HG03097 (cell line): ENCODE measurements at regions not wholly inside any gene's neighbourhood (a gene's known extent, or its start where the extent isn't known, plus 50 kb on each side); places are given as distances from the start of the nearest gene placed in this dataset.
"Not testable (repeated sequence)": the region's sequence is repeated elsewhere in the genome, so short reads cannot be mapped to it uniquely, and the experiment has no call there.

ENCODE experiments used
- ATAC-seq: cut with Tn5 transposase; IDR thresholded peaks from one replicate; pipeline ENCODE4 v1.9.1; 2021; ENCODE audit not compliant: unreplicated experiment, low FRiP score

DNA sequence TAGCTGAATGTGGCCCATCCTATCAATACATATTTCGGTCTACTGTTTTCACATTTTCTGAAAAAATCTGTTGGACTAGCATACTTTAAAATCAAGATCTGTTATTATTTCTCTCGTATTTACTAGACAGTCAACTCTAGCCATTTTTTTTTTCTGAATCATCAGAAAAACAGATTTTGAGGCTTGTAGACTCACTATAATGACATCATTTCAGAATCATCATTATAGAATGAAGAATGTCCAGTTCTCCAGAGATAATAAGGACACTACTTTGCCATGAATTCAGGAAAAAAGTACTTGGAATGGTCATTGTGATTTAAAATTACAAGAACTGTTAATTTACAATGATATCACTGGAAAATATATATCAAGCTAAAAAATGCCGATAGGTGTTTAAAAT is 589.8 kb downstream of the KCNH5 start:
- no peak for ATAC-seq

DNA sequence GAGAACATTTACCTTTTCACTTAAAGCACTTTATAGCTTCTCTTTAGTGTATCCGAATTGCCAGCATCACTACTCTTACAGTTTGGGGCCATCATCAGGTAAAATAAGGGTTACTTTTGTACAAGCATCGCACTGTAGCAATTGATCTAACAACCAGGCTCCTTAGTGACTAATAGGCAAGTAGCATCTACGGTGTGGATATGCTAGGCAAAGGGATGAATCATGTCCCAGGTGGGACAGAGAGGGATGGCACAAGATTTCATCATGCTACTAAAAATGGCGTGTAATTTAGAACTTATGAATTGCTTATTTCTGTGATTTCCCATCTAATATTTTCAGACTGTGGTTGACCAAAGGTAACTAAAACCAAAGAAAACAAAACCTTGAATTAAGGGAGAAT is 582.3 kb downstream of the KCNH5 start:
- no peak for ATAC-seq

DNA sequence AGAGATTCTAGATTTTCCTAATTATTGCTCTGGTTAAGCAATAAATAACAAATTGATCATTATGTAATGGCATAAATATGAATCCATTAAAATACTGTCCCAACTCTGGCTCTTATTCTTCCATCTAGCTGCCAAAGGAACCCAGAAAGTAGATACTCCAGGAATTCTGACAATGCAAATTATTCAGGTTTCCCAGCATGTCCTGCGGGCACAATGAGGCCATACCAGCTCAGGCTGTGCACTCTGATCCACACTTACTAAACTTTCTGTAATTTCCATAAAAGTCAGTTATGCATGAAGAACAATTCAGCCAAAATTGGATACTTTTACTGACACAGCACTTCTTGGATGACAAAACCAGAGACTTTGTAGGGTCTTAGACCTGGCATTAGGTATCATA is 576.3 kb downstream of the KCNH5 start:
- no peak for ATAC-seq

DNA sequence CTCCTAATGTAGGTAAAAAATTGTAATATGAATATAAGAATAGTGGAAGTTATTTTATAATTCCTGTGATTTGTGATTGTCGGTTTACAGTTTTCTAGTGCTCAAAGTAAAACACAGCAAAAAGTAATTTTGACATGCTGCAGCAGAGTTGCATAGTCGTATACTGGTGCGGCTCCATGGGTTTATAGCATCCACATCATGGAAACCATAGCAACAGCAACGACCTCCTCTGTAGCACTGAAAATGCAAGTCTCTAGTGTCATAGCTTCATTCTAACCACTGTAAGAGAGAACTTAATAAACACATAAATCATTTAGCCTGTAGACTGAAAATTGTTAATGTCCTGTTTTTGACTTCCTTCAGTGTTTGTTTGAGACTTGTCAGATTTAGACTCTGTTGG is 574.3 kb downstream of the KCNH5 start:
- no peak for ATAC-seq

DNA sequence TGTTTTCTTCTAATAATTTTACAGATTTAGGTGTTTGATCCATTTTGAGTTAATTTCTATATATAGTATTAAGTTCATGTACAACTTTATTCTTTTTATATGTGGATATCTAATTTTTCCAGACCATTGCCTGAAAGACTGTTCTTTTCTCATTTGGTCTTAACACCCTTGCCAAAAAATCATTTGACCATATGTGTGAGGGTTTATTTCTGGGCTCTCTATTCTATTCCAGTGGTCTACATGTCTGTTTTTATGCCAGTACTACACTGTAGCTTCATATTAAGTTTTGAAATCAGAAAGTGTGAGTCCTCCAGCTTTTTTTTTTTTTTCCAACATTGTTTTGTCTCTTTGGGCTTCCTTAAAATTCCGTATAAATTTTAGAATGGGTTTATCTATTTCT is 554.1 kb downstream of the KCNH5 start:
- ATAC-seq: no peak

DNA sequence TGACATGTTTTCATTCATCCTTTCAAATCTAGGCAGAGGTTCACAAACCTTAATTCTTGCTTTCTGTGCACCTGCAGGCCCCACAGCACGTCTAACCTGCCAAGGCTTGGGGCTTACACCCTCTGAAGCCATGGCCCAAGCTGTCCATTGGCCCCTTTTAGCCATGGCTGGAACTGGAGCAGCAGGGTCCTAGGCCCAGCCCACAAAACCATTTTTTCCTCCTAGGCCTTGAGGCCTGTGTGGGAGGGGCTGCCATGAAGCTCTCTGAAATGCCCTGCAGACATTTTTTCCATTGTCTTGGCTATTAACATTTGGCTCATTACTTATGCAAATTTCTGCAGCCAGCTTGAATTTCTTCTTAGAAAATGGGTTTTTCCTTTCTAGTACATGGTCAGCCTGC is 547.5 kb downstream of the KCNH5 start:
- ATAC-seq: no peak

DNA sequence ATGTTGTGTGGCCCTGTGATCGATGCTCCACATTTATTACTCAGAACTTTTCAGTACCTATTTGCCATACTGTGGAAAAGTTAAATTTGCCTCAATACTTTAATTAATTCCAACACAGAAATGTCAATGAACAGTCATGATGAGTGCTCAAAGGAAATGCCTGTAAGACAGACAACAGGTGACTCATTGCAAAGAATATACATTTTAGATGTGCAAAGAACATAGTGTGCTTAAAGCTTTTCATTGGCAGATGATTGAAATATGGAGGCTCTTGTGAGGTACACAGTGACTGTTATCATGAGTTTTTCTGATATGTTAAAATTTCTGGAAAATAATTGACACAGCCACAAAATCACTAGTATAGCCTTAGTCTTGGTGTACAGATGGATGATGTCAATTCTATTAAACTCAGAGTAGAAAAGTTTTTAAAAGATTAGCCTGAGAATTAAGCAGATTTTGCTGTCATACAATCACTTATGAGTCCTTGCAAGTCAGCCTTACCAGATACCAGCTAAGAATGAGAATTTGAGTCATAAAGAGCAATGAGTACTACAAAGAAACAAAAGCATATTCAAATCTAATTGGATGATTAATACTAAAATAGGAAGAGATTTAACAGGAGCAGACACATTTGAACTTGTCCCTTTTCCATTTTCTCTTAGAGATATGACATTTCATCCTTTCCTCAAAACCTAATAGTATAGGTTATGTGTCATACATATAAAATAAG is 544.1 kb downstream of the KCNH5 start:
- no peak for ATAC-seq

DNA sequence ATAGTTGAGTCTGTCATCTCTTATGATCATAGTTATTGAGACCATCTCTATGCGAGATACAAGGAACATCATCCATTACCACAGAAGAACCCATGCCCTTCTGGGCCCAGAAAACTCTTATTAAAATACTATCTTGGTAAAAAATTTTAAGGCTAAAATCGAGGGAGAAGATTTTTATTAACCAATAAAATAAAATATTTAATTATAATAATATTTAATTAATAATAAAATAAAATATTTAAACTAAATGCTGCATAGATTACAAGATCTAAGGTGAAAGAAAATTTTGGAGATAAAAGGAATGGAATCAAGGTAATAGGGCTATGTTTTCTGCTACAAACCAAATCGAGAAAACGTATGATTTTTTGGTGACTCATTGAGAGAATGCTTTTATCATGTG is 540.2 kb downstream of the KCNH5 start:
- ATAC-seq: no peak

DNA sequence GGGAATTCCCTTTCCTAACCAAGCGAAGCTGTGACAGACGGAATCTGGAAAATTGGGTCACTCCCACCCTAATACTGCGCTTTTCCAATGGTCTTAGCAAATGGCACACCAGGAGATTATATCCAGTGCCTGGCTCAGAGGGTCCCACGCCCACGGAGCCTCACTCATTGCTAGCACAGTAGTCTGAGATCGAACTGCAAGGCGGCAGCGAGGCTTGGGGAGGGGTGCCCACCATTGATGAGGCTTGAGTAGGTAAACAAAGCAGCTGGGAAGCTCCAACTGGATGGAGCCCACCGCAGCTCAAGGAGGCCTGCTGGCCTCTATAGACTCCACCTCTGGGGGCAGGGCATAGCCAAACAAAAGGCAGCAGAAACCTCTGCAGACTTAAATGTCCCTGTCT is 523.9 kb downstream of the KCNH5 start:
- ATAC-seq: not testable (repeated sequence)

DNA sequence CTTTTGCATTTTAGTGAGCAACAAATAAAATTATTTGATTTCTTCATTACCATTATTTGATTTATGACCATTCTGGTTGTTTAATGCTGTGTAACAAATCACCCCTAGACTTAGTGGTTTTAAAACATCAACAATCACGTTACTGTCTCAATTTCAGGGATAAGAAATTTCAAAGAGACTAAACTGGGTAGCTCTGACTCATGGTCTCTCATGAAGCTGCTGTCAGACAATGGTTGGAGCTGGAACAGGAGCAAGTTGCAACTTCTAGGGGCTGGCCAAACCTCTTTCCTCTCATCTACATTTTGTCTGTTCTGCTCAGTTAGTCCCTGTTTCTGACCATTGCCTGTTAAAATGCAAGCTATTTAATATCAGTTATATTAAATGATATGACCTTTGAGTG is 517.0 kb downstream of the KCNH5 start:
- no peak for ATAC-seq

DNA sequence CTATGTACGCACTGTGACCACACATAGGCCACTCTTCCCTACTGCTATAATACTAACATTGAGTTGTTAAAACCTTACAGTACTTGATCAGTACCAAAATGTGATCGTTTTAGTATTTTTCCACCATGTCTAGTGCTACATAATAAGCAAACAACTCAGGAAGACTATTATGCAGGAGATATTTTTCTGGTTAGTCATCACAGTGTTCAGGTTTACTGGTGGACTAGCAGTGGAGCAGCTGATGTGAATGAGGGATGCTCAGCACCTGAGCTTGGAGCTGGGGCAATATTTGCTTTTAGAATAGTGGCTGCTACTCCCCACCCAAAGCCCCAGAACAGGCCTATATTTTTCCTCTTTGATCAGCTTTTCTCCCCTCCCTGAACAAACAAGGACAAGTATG is 513.1 kb downstream of the KCNH5 start:
- no peak for ATAC-seq

DNA sequence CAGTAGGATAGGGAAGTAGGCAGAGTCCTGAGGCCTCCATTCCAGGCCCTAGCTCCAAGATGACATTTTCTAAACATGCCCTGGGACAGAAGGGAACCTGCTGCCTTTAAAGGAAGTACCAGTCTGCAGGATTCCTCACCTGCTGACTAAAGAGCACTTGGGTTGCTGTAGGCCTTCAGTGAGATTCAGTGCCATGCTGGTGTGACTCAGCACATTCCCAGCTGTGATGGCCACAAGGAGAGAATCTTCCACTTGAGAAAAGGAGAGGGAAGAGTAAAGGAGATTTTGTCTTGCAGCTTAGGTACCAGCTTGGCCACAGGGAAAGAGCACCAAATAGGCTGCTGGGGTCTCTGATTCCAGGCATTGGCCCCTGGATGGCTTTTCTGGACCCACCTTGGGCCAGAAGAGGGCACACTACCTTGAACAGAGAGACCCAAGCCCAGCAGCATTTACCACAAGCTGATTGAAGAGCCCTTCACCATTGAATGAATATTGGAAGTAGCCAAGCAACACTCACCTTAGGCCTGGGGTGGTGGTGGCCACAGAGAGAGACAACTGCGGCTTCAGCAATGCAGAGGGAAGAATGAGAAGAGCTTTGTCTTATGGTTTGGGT is 498.3 kb downstream of the KCNH5 start:
- ATAC-seq: no peak

DNA sequence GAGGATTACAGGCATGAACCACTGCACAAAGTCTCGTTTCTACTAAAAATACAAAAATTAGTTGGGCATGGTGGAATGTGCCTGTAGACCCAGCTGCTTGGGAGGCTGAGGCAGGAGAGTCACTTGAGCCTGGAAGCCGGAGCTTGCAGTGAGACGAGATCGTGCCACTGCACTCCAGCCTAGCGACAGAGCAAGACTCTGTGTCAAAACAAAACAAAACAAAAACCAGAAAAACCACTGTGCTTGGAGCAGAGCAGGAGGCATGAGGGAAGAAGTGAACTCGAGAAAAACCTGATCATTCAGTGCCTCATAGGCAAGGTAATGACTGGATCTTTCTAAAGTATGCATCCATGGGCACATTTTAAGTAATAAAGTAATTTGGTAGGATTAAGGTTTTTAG is 487.8 kb downstream of the KCNH5 start:
- ATAC-seq: no peak

DNA sequence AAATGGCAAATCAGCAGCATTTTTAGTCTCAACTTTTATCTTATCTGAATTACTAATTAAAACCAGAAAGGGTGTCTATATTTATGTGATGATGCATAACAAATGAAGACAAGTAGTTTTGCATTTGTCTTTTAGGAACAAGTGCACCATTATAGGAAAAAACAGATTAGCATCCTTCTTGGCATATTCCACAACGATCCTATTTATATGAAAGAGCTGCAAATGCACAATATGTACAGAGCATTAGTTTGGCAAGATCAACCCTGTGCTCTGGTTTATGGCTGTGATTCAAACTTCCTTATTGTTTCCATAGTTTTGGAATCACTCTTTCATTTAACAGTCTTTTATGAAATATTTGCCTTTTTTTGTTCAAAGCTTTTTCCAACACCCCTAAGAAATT is 486.8 kb downstream of the KCNH5 start:
- ATAC-seq: no peak

DNA sequence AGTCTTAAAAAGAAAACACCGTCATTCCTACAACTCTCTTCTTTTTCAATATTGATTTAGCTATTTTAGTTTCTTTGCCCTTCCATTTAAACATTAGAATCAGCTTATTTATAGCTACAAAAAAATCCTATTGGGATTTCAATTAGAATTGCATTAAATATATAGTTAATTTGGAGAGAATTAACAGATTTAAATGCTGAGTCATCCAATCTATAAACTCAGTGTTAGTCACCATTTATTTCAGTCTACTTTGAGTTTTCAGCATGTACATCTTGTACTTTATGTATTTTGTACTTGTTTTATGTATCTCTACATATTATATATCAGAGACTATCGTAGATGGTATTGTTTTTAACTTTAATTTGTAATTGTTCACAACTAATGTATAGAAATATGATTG is 460.0 kb downstream of the KCNH5 start:
- no peak for ATAC-seq

DNA sequence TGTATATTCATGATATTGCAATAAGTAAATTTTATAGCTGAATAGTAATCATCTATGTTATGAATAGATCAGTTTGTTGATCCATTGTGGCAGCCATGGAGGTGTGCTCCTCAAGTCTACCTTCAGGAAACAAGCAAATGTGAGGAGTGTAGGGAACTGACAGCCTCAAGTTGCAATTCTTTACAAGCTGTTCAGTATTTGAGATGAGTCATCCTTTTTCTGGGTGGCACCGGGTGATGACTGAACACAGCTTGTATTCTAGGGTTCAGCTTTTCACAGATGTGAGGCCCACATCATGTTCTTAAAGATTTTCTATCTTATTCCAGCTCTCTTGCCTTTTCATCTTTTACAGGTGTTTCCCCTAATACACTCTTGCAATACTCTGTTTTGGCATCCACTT is 452.4 kb downstream of the KCNH5 start:
- no peak for ATAC-seq

DNA sequence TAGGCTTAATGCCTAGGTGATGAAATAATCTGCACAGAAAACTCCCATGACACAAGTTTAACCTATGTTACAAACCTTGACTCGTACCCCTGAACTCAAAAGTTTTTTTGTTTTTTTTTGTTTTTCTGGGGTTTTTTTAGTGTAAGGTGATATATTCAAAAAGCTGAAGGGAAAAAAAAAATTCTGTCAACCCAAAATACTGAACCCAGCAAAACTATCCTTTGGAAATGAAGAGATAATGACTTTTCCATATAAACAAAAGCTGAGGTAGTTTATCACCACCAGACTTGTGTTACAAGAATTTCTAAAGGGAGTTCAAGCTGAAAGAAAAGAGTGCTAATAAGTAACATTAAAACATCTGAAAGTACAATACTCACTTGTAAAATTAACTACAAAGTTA is 448.1 kb downstream of the KCNH5 start:
- no peak for ATAC-seq

DNA sequence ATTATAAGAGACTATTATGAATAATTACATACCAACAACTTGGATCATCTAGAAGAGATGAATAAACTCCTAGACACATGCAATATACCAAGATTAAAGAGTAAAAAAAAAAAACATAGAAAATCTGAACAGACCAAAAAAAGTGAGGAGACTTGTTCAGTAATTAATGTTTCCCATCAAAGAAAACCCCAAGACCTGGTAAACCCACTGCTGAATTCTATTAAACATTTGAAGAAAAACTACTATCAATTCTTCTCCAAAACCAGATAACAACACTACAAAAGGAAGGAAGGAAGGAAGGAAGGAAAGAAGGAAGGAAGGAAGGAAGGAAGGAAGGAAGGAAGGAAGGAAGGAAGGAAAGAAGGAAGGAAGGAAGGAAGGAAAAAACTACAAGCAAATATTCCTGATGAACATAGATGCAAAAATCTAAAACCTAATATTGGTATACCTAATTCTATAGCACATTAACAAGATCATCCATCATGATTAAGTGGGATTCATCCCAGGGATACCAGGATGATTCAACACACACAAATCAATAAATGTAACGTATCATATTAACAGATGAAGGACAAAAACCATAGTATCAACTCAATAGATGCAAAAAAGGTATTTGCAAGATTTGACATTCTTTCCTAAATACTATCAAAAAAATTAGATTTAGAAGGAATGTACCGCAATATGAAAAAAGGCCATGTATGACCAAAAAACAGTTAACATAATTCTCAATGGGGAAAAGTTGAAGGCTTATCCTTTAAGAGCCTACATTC is 445.5 kb downstream of the KCNH5 start:
- ATAC-seq: no peak

DNA sequence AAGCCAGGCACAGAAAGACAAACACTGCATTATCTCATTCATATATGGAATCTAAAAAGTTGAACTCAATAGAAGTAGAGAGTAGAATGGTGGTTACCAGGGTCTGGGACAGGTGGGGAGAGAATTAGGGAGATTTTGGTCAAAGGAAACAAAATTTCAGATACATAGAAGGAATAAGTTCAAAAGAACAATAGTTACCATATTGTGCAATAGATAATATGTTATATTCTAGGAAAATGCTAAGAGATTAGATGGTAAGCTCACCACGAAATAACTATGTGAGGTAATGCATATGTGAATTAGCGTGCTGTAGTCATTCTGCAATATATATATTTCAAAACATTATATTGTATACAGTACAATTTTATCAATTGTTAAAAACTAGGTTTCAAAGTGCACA is 442.5 kb downstream of the KCNH5 start:
- ATAC-seq: no peak

DNA sequence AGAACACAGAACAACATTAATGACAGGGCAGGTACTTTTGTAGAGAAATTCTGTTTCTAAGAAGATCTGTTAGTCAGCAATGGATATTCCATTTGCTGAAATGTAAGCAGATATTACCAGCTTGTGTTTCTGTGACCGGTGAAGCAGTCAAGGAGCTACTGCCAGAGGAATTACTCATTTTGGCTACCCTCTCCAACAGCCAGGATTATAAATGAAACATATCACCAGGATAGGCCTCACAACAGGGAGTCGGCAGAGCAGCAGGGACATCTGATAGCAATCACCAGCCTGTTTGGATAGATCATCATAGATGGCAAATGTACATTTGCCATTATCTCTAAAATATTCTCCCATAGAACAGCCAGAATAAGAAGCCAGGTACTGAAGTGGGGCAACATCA is 440.7 kb downstream of the KCNH5 start:
- no peak for ATAC-seq

DNA sequence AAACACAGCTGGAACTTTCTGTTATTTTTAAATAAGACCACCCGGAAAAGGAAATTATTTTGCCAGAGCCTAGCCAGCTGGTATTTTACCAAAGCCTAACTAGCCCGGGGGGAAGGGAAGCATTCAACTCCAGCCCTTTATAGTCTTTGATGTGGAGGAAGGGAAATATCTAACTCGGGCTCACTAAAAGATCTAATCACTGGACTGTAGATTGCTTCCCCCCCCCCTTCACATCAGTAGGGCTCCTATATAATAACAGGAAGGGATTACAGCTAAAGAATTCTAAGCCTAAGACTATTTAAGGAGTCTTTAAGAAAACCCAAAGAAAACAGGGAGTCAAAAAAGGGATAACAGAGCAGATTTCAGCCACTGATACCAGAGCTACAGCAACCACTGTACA is 431.1 kb downstream of the KCNH5 start:
- ATAC-seq: no peak

DNA sequence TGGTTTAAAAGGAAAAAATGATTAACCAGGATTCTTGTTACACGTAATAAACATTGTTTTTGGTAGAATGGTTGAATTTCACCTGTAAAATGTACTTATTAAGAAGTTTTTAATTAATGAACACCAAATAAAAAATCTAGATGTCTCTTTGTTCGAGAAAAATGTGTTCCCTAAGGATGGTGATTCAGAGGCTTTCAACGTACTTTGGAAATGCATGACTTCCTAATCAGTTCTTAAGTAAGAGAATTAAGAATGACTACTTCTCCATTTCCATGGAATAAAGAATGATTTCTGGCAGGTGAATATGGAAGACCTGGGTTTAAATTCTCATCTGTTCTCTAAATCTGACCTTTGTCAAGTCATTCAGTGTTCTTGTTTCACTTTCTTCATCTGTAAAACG is 428.6 kb downstream of the KCNH5 start:
- ATAC-seq: no peak
